ENCODE measurements at regions not wholly inside any gene's neighbourhood (a gene's known extent, or its start where the extent isn't known, plus 50 kb on each side); places are given as distances from the start of the nearest gene placed in this dataset.

DNA sequence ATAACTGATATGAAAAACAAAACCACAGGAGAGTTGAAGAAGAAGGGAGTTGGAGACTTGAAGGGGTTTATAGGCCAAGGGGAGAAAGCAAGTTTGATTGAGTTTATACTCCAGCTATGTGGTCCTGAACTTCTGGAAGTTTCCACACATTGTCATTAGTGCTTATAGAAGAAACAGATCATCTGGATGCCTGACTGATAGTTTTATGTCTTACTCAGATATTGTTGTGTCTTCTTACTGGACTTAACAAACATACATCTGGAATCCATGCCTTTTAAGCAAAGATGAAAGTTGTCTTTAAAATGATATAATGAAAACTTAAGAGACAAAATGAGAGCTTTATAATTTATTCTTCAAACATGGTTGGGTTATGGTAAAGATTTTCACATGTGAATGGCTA is 101.3 kb upstream of the FZD8 start:
- Histone ChIP-seq H3K27ac (no peak overlapping the region), H3K4me1 (no peaks in the 10 kb centered on the region), H3K4me3 (no peak overlapping the region), H3K9me3 (no peaks in the 10 kb centered on the region), H3K27me3 (no peaks in the 10 kb centered on the region), H3K9ac (ENCODE audit: low read depth in 2 of 2, low read length in 2 of 2) (no peak overlapping the region), H3K36me3 (no peaks in the 10 kb centered on the region)
- intact Hi-C loops (cut with DNase I): no loop called here
- TF ChIP-seq, protein P1, sequence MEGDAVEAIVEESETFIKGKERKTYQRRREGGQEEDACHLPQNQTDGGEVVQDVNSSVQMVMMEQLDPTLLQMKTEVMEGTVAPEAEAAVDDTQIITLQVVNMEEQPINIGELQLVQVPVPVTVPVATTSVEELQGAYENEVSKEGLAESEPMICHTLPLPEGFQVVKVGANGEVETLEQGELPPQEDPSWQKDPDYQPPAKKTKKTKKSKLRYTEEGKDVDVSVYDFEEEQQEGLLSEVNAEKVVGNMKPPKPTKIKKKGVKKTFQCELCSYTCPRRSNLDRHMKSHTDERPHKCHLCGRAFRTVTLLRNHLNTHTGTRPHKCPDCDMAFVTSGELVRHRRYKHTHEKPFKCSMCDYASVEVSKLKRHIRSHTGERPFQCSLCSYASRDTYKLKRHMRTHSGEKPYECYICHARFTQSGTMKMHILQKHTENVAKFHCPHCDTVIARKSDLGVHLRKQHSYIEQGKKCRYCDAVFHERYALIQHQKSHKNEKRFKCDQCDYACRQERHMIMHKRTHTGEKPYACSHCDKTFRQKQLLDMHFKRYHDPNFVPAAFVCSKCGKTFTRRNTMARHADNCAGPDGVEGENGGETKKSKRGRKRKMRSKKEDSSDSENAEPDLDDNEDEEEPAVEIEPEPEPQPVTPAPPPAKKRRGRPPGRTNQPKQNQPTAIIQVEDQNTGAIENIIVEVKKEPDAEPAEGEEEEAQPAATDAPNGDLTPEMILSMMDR (IDR thresholded peaks at IDR 0.05): no peak
- DNase-seq: no peak

DNA sequence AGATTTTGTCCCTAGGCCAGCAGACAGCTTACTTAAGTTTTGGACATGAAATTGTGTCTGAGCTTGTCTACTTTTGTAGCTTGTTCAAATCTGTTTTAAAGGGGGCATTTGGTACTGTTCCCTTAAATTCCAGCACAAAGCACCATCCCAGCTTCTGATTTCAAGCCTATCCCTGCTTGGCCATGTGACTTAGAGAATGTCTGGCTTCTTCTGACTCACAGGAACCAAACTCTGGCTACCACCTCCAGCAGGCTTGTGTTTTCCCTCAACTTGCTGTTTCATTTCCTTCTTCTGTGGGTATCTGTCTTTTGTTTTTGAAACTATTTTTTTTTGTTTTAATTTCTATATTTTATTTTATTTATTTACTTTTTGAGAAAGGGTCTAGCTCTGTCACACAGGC is 97.9 kb upstream of the FZD8 start:
- no peaks in the 10 kb centered on the region for H3K36me3 ChIP-seq
- TF ChIP-seq, protein P1 (IDR thresholded peaks at IDR 0.05): no peak
- no peaks in the 10 kb centered on the region for H3K4me1 ChIP-seq
- no peaks in the 10 kb centered on the region for H3K27me3 ChIP-seq
- H3K27ac ChIP-seq: no peak overlapping the region
- no peak for DNase-seq
- H3K9ac ChIP-seq (ENCODE audit: low read depth in 2 of 2, low read length in 2 of 2): no peak overlapping the region
- H3K9me3 ChIP-seq: no peaks in the 10 kb centered on the region
- no peak overlapping the region for H3K4me3 ChIP-seq
- intact Hi-C loops (cut with DNase I): no loop called here

DNA sequence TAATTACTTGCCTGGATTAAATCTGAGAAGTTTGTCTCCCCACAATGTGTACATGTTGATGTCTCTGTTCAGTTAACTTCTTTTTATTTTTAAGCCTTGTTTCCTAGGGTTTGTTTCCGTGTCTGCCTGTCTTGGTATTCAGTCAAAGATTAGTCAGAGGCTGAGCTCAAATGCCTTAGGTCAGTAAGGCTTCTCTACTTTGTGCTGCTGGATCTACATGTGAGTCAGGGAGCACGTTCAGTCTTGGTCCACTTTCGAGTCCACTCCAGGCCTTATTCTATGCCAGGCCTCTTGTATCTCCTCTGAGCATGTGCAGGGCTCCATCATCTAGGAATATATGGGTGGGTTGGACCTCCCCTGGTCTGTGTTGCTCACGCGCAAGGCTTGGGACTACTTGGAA is 93.3 kb upstream of the FZD8 start:
- no peak for DNase-seq
- intact Hi-C loops (cut with DNase I): no loop called here
- H3K27me3 ChIP-seq: no peaks in the 10 kb centered on the region
- H3K27ac ChIP-seq: no peak overlapping the region
- H3K4me3 ChIP-seq: no peak overlapping the region
- H3K4me1 ChIP-seq: no peaks in the 10 kb centered on the region
- H3K9ac ChIP-seq (ENCODE audit: low read depth in 2 of 2, low read length in 2 of 2): no peak overlapping the region
- no peaks in the 10 kb centered on the region for H3K9me3 ChIP-seq
- TF ChIP-seq, protein P1 (IDR thresholded peaks at IDR 0.05): no peak
- H3K36me3 ChIP-seq: no peaks in the 10 kb centered on the region

DNA sequence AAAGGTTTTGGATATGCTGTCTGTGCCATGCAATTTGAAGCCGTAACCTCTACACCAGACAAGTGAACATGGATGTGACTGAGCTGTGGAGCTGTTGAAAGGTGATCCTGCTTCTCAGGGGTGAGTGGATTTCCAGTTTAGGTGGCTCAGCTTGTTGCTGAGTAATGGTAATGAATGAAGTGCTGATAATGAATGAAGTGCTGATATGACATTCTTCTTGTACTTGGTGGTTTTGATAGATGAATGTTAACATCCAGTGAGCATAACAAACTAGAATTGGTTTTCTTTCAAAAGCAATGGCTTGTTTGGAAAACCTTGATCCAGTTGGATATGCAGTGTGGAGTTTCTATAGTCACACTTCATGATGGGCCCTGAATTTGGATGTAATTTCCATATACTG is 89.7 kb upstream of the FZD8 start:
- DNase-seq: no peak
- H3K9ac ChIP-seq (ENCODE audit: low read depth in 2 of 2, low read length in 2 of 2): no peak overlapping the region
- no peaks in the 10 kb centered on the region for H3K4me1 ChIP-seq
- TF ChIP-seq, protein P1 (IDR thresholded peaks at IDR 0.05): no peak
- no peak overlapping the region for H3K4me3 ChIP-seq
- no peaks in the 10 kb centered on the region for H3K27me3 ChIP-seq
- no peaks in the 10 kb centered on the region for H3K36me3 ChIP-seq
- intact Hi-C loops (cut with DNase I): no loop called here
- H3K27ac ChIP-seq: no peak overlapping the region
- no peaks in the 10 kb centered on the region for H3K9me3 ChIP-seq

DNA sequence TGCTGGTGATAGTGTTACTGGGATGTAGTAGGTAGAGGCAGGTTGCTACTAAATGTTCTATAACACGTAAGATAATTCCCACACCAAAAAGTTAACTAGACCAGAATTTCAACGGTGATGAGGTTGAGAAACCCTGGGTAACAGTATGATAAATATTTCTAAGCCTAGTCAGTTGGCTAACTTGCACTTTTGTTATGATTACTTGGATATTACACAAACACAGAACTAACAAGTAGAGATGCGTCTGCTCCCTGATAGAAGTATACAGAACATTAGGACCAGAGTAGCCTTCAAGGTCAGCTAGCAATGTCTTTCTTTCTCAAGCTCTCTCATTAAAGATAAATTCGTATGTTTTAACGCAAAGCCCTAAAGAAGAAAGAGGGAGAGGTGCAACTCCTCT is 86.2 kb upstream of the FZD8 start:
- Histone ChIP-seq H3K4me1 (no peaks in the 10 kb centered on the region), H3K27ac (no peak overlapping the region), H3K27me3 (no peaks in the 10 kb centered on the region), H3K9me3 (no peaks in the 10 kb centered on the region), H3K36me3 (no peaks in the 10 kb centered on the region), H3K4me3 (no peak overlapping the region), H3K9ac (ENCODE audit: low read depth in 2 of 2, low read length in 2 of 2) (no peak overlapping the region)
- DNase-seq: no peak
- TF ChIP-seq, protein P1 (IDR thresholded peaks at IDR 0.05): no peak
- intact Hi-C loops (cut with DNase I): no loop called here

DNA sequence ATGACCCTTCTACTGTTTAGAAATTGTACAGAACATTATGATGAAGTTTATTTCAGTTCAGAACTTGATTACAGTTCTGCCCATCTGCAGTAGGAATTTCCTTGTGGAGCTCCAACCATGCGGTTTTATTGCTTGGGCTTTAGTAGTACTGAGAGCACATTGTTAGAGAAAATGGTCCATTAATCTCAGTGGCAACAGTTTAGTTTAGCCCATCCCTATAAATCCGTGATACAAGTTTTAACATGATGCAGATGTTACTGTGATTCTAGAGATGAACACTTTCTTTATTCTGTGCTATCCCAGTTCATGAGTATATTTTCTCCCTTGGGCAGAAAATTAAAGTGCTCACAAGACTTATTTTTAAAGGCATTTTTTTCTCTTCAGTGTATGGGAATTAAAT is 84.8 kb upstream of the FZD8 start:
- H3K27me3 ChIP-seq: no peaks in the 10 kb centered on the region
- TF ChIP-seq, protein P1 (IDR thresholded peaks at IDR 0.05): no peak
- no peaks in the 10 kb centered on the region for H3K4me1 ChIP-seq
- intact Hi-C loops (cut with DNase I): no loop called here
- H3K27ac ChIP-seq: no peak overlapping the region
- H3K9ac ChIP-seq (ENCODE audit: low read depth in 2 of 2, low read length in 2 of 2): no peak overlapping the region
- H3K36me3 ChIP-seq: no peaks in the 10 kb centered on the region
- DNase-seq: no peak
- no peak overlapping the region for H3K4me3 ChIP-seq
- H3K9me3 ChIP-seq: no peaks in the 10 kb centered on the region
